22Rv1 (cell line): ENCODE measurements at regions not wholly inside any gene's neighbourhood (a gene's known extent, or its start where the extent isn't known, plus 50 kb on each side); places are given as distances from the start of the nearest gene placed in this dataset.

Experiments
- CTCF ChIP-seq: fragments of 450-650 bp; IDR thresholded peaks from 2 replicates; pipeline ENCODE4 v1.5.1; 2017; ENCODE audit warnings: mild to moderate bottlenecking
- ZFX ChIP-seq: fragments of 450-650 bp; IDR thresholded peaks from 2 replicates; pipeline ENCODE4 v1.6.1; 2017; ENCODE audit warnings: antibody characterized with exemption, borderline replicate concordance

GRCh38 chr1:181166377-181167196 lies 78.1 kb downstream of the IER5 start:
- TF ChIP-seq CTCF: peak; percentile 97
- no peak for TF ChIP-seq ZFX
